ENCODE measurements at regions not wholly inside any gene's neighbourhood (a gene's known extent, or its start where the extent isn't known, plus 50 kb on each side); places are given as distances from the start of the nearest gene placed in this dataset.
"Not testable (repeated sequence)": the region's sequence is repeated elsewhere in the genome, so short reads cannot be mapped to it uniquely, and the experiment has no call there.

GRCh38 chr7:93817004-93817403, 73.5 kb downstream of the TFPI2 start:
- no peak for TF ChIP-seq CTCF (IDR thresholded peaks at IDR 0.05; ENCODE audit: low read depth, low read length)
- H3K4me3 ChIP-seq (ENCODE audit: low read depth, low read length): no peak overlapping the region
- no peak for DNase-seq (ENCODE audit: low read depth, low spot score)
- in situ Hi-C loops (cut with HindIII; ENCODE audit: low sequenced_read_pairs): no loop called here

GRCh38 chr7:93813514-93813913, 77.0 kb downstream of the TFPI2 start:
- no peak overlapping the region for H3K4me3 ChIP-seq (ENCODE audit: low read depth, low read length)
- DNase-seq (ENCODE audit: low read depth, low spot score): no peak
- no peak for TF ChIP-seq CTCF (IDR thresholded peaks at IDR 0.05; ENCODE audit: low read depth, low read length)
- in situ Hi-C loops (cut with HindIII; ENCODE audit: low sequenced_read_pairs): no loop called here

DNA sequence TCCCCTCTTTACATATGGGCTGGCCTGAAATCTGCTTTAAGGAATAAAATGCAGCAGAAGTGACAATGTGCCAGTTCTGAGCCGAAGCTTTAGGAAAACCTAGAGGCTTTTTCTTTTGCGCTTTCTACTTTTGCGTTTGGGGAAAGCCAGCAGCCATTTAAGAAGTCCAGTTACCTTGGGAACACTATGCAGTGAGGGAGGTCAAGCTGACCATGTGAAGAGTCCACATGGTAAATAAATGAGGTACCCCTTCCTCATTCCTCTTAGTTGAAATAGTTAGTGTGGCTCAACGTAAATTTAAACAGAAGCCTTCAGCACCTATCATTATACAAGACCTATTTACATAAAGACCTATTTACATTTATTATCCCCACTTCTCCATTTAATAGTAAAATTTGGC, 78.5 kb downstream of the TFPI2 start:
- no peak overlapping the region for H3K4me3 ChIP-seq (ENCODE audit: low read depth, low read length)
- no peak for DNase-seq (ENCODE audit: low read depth, low spot score)
- in situ Hi-C loops (cut with HindIII; ENCODE audit: low sequenced_read_pairs): no loop called here

DNA sequence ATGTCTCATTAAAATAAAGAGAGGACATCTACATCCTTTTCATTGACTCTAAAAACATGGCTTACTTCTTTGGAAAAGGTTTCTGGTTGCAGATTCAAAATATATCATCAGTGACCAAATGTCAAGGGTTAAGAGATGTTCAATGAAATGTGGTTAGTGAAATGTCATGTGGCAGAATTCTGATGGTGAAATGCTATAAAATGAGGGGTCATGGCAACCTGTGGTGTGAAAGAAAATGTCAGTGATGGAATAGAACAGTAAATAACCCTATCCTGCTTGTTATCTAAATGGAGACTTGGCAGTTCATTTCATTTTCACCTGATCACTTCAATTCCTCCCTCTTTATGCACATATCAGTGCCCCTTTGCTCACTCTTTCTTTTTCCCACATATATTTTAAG, 79.4 kb downstream of the TFPI2 start:
- TF ChIP-seq CTCF (IDR thresholded peaks at IDR 0.05; ENCODE audit: low read depth, low read length): no peak
- no peak for DNase-seq (ENCODE audit: low read depth, low spot score)
- in situ Hi-C loops (cut with HindIII; ENCODE audit: low sequenced_read_pairs): no loop called here
- no peak overlapping the region for H3K4me3 ChIP-seq (ENCODE audit: low read depth, low read length)

More for the DNA sequence above, 78.5 kb downstream of the TFPI2 start:
- no peak for TF ChIP-seq CTCF (IDR thresholded peaks at IDR 0.05; ENCODE audit: low read depth, low read length)

DNA sequence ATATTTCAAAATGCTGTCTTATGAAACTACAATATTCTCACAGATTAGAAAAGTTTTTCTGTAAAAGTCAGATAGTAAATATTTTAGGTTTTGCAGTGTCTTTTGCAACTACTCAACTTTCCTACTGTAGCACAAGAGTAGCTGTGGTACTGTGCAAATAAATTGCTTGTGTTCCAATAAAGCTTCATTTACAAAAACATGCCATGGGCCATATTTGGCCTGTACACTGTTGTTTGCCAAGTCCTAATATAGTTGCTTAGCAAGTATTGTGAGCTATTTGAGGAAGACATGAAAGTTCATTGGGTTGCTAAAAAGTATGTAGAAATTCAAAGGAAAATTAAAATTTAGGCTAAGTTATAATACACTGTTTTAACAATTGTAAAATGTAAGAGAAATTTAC, 80.0 kb downstream of the TFPI2 start:
- in situ Hi-C loops (cut with HindIII; ENCODE audit: low sequenced_read_pairs): no loop called here
- no peak overlapping the region for H3K4me3 ChIP-seq (ENCODE audit: low read depth, low read length)
- TF ChIP-seq CTCF (IDR thresholded peaks at IDR 0.05; ENCODE audit: low read depth, low read length): no peak
- no peak for DNase-seq (ENCODE audit: low read depth, low spot score)

GRCh38 chr7:93804726-93805125, 85.8 kb downstream of the TFPI2 start:
- DNase-seq (ENCODE audit: low read depth, low spot score): no peak
- TF ChIP-seq CTCF (IDR thresholded peaks at IDR 0.05; ENCODE audit: low read depth, low read length): no peak
- H3K4me3 ChIP-seq (ENCODE audit: low read depth, low read length): no peak overlapping the region
- in situ Hi-C loops (cut with HindIII; ENCODE audit: low sequenced_read_pairs): no loop called here

- no peak overlapping the region for H3K4me3 ChIP-seq (ENCODE audit: low read depth, low read length)
- peak; percentile 31 for DNase-seq (ENCODE audit: low read depth, low spot score)
- in situ Hi-C loops (cut with HindIII; ENCODE audit: low sequenced_read_pairs): no loop called here
- TF ChIP-seq CTCF (IDR thresholded peaks at IDR 0.05; ENCODE audit: low read depth, low read length): peak; percentile 48
These were observed 90.7 kb downstream of the TFPI2 start for GRCh38 chr7:93799750-93800357.

GRCh38 chr7:93793084-93793697, 97.4 kb downstream of the TFPI2 start:
- in situ Hi-C loops (cut with HindIII; ENCODE audit: low sequenced_read_pairs); H3K4me3 ChIP-seq (ENCODE audit: low read depth, low read length); DNase-seq (ENCODE audit: low read depth, low spot score): not testable (repeated sequence)

Measured in astrocyte of the spinal cord (primary cell).